HepG2 (cell line): ENCODE measurements at regions not wholly inside any gene's neighbourhood (a gene's known extent, or its start where the extent isn't known, plus 50 kb on each side); places are given as distances from the start of the nearest gene placed in this dataset.
"Not testable (repeated sequence)": the region's sequence is repeated elsewhere in the genome, so short reads cannot be mapped to it uniquely, and the experiment has no call there.

ENCODE experiments used
- ATAC-seq: fragments of 200-7000 bp; cut with Tn5 transposase; 3 replicates; pipeline ENCODE4 v1.9.1; 2020; ENCODE audit warnings: mild to moderate bottlenecking, moderate library complexity
- BruUV-seq: library from RNA; stranded (reverse); fragments of 400-500 nt; replicated peaks from 2 replicates; lab custom pipeline; 2021; lab: Mats Ljungman, UMichigan
- CTCF ChIA-PET: fragments of 300-600 bp; formaldehyde crosslinking; extraction: SDS; loops from one replicate; lab custom pipeline; 2021; ENCODE audit warnings: low total read pairs, inconsistent platforms, low intra/inter-chr PET ratio; lab: Yijun Ruan, JAX
- POLR2A ChIA-PET: fragments of 350-600 bp; sonication (Branson Sonifier 250); formaldehyde crosslinking; loops from one replicate; lab custom pipeline; 2020; ENCODE audit warnings: antibody characterized with exemption, inconsistent platforms; lab: Yijun Ruan, JAX
- DNase-seq: peaks from one replicate; pipeline ENCODE4 v3.0.0-alpha.2; 2015; ENCODE audit warnings: low spot score
- FAIRE-seq: peaks from 3 replicates; lab custom pipeline; 2011; peaks lifted over from hg19 to GRCh38; lab: Jason Lieb, UNC
- H2AFZ ChIP-seq: one replicate; pipeline ENCODE4 v1.6.1; 2011; ENCODE audit warnings: low read length, inconsistent platforms
- H3K27ac ChIP-seq: fragments of 300-600 bp; 3 replicates; pipeline ENCODE4 v1.8.0; 2011; ENCODE audit warnings: mixed run types, mild to moderate bottlenecking, mixed read lengths, low read length, inconsistent platforms; ENCODE audit not compliant: insufficient read depth; ENCODE audit errors: extremely low read length
- H3K27me3 ChIP-seq, 2 experiments: fragments of 200-600 bp in 1 of 2; 2 replicates in 1 of 2; 3 replicates in 1 of 2; pipeline versions ENCODE4 v1.6.0 to v1.8.0; 2011; ENCODE audit warnings: low read length in 2 of 2, mild to moderate bottlenecking in 2 of 2, moderate library complexity in 2 of 2, inconsistent platforms in 1 of 2; ENCODE audit not compliant: insufficient read depth in 2 of 2, control insufficient read depth in 1 of 2
- H3K36me3 ChIP-seq, 2 experiments: fragments of 200-600 bp in 1 of 2; replicated peaks in 1 of 2; 2 replicates in 1 of 2; 3 replicates in 1 of 2; pipeline versions ENCODE4 v1.5.1 to v1.8.0; 2011; ENCODE audit warnings: low read length in 2 of 2, inconsistent platforms in 1 of 2; ENCODE audit not compliant: insufficient read depth in 2 of 2, control insufficient read depth in 1 of 2
- H3K4me1 ChIP-seq: 2 replicates; pipeline ENCODE4 v1.5.1; 2012; ENCODE audit warnings: low read length, inconsistent platforms; ENCODE audit not compliant: insufficient read depth
- H3K4me2 ChIP-seq: 2 replicates; pipeline ENCODE4 v1.6.0; 2011; ENCODE audit warnings: low read depth, low read length, inconsistent platforms
- H3K4me3 ChIP-seq, 3 experiments: fragments of 200-600 bp in 1 of 3; sonication (generic), shearing (Covaris generic) in 1 of 3; replicated peaks in 1 of 3; 2 replicates each; pipeline ENCODE4 v1.5.1; 2011 to 2016; ENCODE audit warnings: low read length in 3 of 3, inconsistent platforms in 2 of 3, low read depth in 2 of 3, mild to moderate bottlenecking in 2 of 3, control low read depth in 1 of 3, mixed read lengths in 1 of 3; ENCODE audit not compliant: insufficient read depth in 1 of 3
- H3K79me2 ChIP-seq: one replicate; pipeline ENCODE4 v1.6.1; 2011; ENCODE audit warnings: low read length, inconsistent platforms; ENCODE audit not compliant: insufficient read depth
- H3K9ac ChIP-seq: 2 replicates; pipeline ENCODE4 v1.6.0; 2011; ENCODE audit warnings: mild to moderate bottlenecking, low read depth, low read length, inconsistent platforms; ENCODE audit not compliant: insufficient read depth
- H3K9me3 ChIP-seq: 2 replicates; pipeline ENCODE4 v1.5.1; 2012; ENCODE audit warnings: mild to moderate bottlenecking, low read length
- H4K20me1 ChIP-seq: 2 replicates; pipeline ENCODE4 v1.6.0; 2011; ENCODE audit warnings: inconsistent platforms, mild to moderate bottlenecking, low read length, moderate library complexity; ENCODE audit not compliant: insufficient read depth
- DPF2 ChIP-seq: sonication (generic); formaldehyde crosslinking; IDR thresholded peaks from 2 replicates; pipeline ENCODE4 v1.4.0; 2020; ENCODE audit warnings: mild to moderate bottlenecking, low read depth, missing genetic modification reagents, borderline replicate concordance
- KIAA2018 ChIP-seq: sonication (generic); formaldehyde crosslinking; IDR thresholded peaks from 2 replicates; pipeline ENCODE4 v1.5.0; 2020; ENCODE audit warnings: mild to moderate bottlenecking, missing genetic modification reagents, borderline replicate concordance
- KLF13 ChIP-seq: sonication (generic); formaldehyde crosslinking; IDR thresholded peaks from 2 replicates; pipeline ENCODE4 v1.4.0; 2020; ENCODE audit warnings: mild to moderate bottlenecking, missing genetic modification reagents
- ZNF17 ChIP-seq: sonication (generic); formaldehyde crosslinking; IDR thresholded peaks from 2 replicates; pipeline ENCODE4 v1.5.0; 2020; ENCODE audit warnings: mild to moderate bottlenecking, missing genetic modification reagents
- ZSCAN20 ChIP-seq: sonication (generic); formaldehyde crosslinking; IDR thresholded peaks from 2 replicates; pipeline ENCODE4 v1.4.0; 2020; ENCODE audit warnings: missing genetic modification reagents, mild to moderate bottlenecking, borderline replicate concordance
- ZSCAN21 ChIP-seq: sonication (generic); formaldehyde crosslinking; IDR thresholded peaks from 2 replicates; pipeline ENCODE4 v1.8.0; 2022; ENCODE audit warnings: mild to moderate bottlenecking, missing genetic modification reagents, moderate library complexity, borderline replicate concordance
- WGBS: methylation state at CpG from one replicate; pipeline ENCODE4 v1.1.6; 2017; ENCODE audit warnings: low lambda C conversion rate; 5-methylcytosine and 5-hydroxymethylcytosine counted together
- in situ Hi-C: cut with HindIII; loops from 2 replicates; pipeline ENCODE4 v1.10.0; 2017; ENCODE audit warnings: low pct_unique_long_range_greater_than_20kb; ENCODE audit not compliant: extremely low pct_ligation_motif_present
- intact Hi-C: fragments of 100-400 bp; cut with micrococcal nuclease; formaldehyde crosslinking; loops from one replicate; pipeline ENCODE4 v1.10.0; 2022; ENCODE audit not compliant: unreplicated experiment

DNA sequence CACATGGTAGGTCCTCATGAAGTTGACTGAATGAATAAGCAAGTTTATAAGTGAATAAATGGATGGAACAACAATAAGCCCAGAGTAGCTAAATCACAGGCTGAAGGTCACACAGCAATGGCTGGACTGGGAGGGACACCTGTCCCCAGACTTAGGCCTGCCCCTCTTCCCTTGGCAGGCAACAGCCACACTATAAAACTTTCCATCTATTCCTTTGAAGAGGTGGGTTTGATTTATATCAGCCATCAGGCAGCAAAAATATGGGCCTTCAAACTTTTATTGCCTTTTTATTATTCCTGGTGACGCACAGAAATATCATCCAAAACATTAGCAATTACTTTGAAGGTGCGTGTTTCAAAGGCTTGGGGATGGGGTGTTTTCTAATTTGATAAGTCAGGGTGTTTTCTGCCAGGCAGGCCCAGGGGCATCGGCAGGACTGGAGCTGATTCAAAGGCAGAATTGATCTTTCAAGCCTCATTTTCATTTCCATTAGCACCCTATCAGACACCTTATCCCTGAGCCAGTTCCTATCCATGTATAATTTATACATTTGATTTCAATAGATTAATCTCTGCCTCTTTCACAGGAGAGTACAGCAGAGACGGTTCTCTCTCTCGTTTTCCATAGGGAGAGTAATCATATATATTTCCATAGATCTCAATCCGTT lies 67.2 kb upstream of the LYRM9 start (continued):
- TF ChIP-seq ZSCAN21 (no peak), DPF2 (no peak), ZSCAN20 (no peak), ZNF17 (no peak), KIAA2018 (CRISPR knock-in tag) (no peak), KLF13 (CRISPR knock-in tag) (no peak)

- H3K4me2 ChIP-seq, H4K20me1 ChIP-seq, H3K9me3 ChIP-seq, intact Hi-C loops, H3K27me3 ChIP-seq, DNase-seq, in situ Hi-C loops, FAIRE-seq, CTCF ChIA-PET, H3K27ac ChIP-seq, H3K4me3 ChIP-seq, H3K9ac ChIP-seq, H3K79me2 ChIP-seq, BruUV-seq, H3K36me3 ChIP-seq, H2AFZ ChIP-seq, H3K4me1 ChIP-seq, ATAC-seq: not testable (repeated sequence)
- POLR2A ChIA-PET: interaction anchor here (0.5 kb wide), 1 partner anchor 484 kb away, joined by 3 read pairs; no protein-coding TSS in a partner anchor
- 14% methylated on average over 3 of the region's 3 CpGs for WGBS
Measured at GRCh38 chr17:27962581-27962980, 69.4 kb upstream of the LYRM9 start.
